GM12878 (cell line): ENCODE measurements at regions not wholly inside any gene's neighbourhood (a gene's known extent, or its start where the extent isn't known, plus 50 kb on each side); places are given as distances from the start of the nearest gene placed in this dataset.

Experiments used
- ATAC-seq: fragments of 200-7000 bp; cut with Tn5 transposase; 3 replicates; pipeline ENCODE4 v1.9.1; 2020; ENCODE audit warnings: mild to moderate bottlenecking, moderate library complexity
- BruUV-seq: library from RNA; stranded (reverse); fragments of 400-500 nt; replicated peaks from 2 replicates; lab custom pipeline; 2021; lab: Mats Ljungman, UMichigan
- CTCF ChIA-PET: fragments of 300-600 bp; sonication (Branson Sonifier 250); formaldehyde crosslinking; extraction: SDS; loops from one replicate; lab custom pipeline; 2021; ENCODE audit warnings: inconsistent platforms; lab: Yijun Ruan, JAX
- POLR2A ChIA-PET: fragments of 350-600 bp; formaldehyde crosslinking; extraction: SDS; loops from one replicate; lab custom pipeline; 2021; ENCODE audit warnings: inconsistent platforms; lab: Charles Lee
- RAD21 ChIA-PET: fragments of 300-600 bp; sonication (Branson Sonifier 250); formaldehyde crosslinking; loops from one replicate; lab custom pipeline; 2023; ENCODE audit warnings: antibody characterized with exemption; ENCODE audit not compliant: unreplicated experiment; lab: Charles Lee
- SMC1A ChIA-PET: fragments of 300-600 bp; sonication (Branson Sonifier 250); formaldehyde crosslinking; loops from one replicate; lab custom pipeline; 2023; ENCODE audit not compliant: unreplicated experiment, uncharacterized antibody; lab: Charles Lee
- DNase-seq: peaks from one replicate; pipeline ENCODE4 v3.0.0-alpha.2; 2011; ENCODE audit warnings: low read depth, low spot score
- FAIRE-seq: peaks from 3 replicates; lab custom pipeline; 2011; peaks lifted over from hg19 to GRCh38; lab: Jason Lieb, UNC
- H2AFZ ChIP-seq: 2 replicates; pipeline ENCODE4 v1.6.0; 2011; ENCODE audit warnings: low read depth, low read length, control low read depth; ENCODE audit not compliant: control insufficient read depth
- H3K27ac ChIP-seq: 2 replicates; pipeline ENCODE4 v1.5.1; 2011; ENCODE audit warnings: control low read depth; ENCODE audit not compliant: control insufficient read depth, insufficient read depth
- H3K27me3 ChIP-seq, 2 experiments: replicated peaks in 1 of 2; 2 replicates each; pipeline versions ENCODE4 v1.6.0 to v1.6.1; 2011; ENCODE audit warnings: low read length in 1 of 2; ENCODE audit not compliant: control insufficient read depth in 2 of 2, insufficient read depth in 2 of 2
- H3K36me3 ChIP-seq, 2 experiments: 2 replicates each; pipeline ENCODE4 v1.5.1; 2011; ENCODE audit warnings: low read length in 1 of 2; ENCODE audit not compliant: control insufficient read depth in 2 of 2, insufficient read depth in 2 of 2
- H3K4me1 ChIP-seq: 2 replicates; pipeline ENCODE4 v1.6.1; 2011; ENCODE audit warnings: mild to moderate bottlenecking, low read length, moderate library complexity, mixed read lengths; ENCODE audit not compliant: control insufficient read depth, insufficient read depth
- H3K4me2 ChIP-seq: 2 replicates; pipeline ENCODE4 v1.6.0; 2011; ENCODE audit warnings: control low read depth; ENCODE audit not compliant: control insufficient read depth, insufficient read depth
- H3K4me3 ChIP-seq: fragments of 200-600 bp; sonication (generic); 2 replicates; pipeline ENCODE4 v1.5.1; 2016
- H3K79me2 ChIP-seq: 2 replicates; pipeline ENCODE4 v1.6.0; 2011; ENCODE audit warnings: low read length; ENCODE audit not compliant: control insufficient read depth, insufficient read depth
- H3K9ac ChIP-seq: 2 replicates; pipeline ENCODE4 v1.8.0; 2011; ENCODE audit warnings: low read length, control low read depth, mixed read lengths; ENCODE audit not compliant: control insufficient read depth, insufficient read depth
- H3K9me3 ChIP-seq: replicated peaks from 3 replicates; pipeline ENCODE4 v1.5.1; 2011; ENCODE audit warnings: mild to moderate bottlenecking, low read length; ENCODE audit not compliant: control insufficient read depth, insufficient read depth
- H4K20me1 ChIP-seq: 2 replicates; pipeline ENCODE4 v1.6.0; 2011; ENCODE audit not compliant: control insufficient read depth, insufficient read depth
- EP300 ChIP-seq, 2 experiments: fragments of 150-350 bp in 1 of 2; IDR thresholded peaks; 2 replicates each; pipeline ENCODE4 v1.6.1; 2011 to 2012; ENCODE audit warnings: low read depth in 2 of 2, low read length in 2 of 2, borderline replicate concordance in 1 of 2, improper control_type of control experiment in 1 of 2, inconsistent platforms in 1 of 2; ENCODE audit not compliant: control insufficient read depth in 1 of 2
- IKZF2 ChIP-seq, 2 experiments: fragments of 450-650 bp; IDR thresholded peaks; 2 replicates each; pipeline ENCODE4 v1.6.1; 2017; ENCODE audit warnings: mild to moderate bottlenecking in 2 of 2, moderate library complexity in 2 of 2
- MYC ChIP-seq: IDR thresholded peaks from 2 replicates; pipeline ENCODE4 v1.6.1; 2011; ENCODE audit warnings: mild to moderate bottlenecking, low read length, moderate library complexity, inconsistent platforms; ENCODE audit not compliant: insufficient read depth, insufficient replicate concordance, insufficient read length, severe bottlenecking
- NFXL1 ChIP-seq: fragments of 450-650 bp; IDR thresholded peaks from 2 replicates; pipeline ENCODE4 v1.6.1; 2017; ENCODE audit warnings: antibody characterized with exemption, mild to moderate bottlenecking, borderline replicate concordance
- NR2F1 ChIP-seq: fragments of 450-650 bp; conservative IDR thresholded peaks from 2 replicates; pipeline ENCODE4 v1.6.1; 2017; ENCODE audit warnings: mild to moderate bottlenecking
- POU2F2 ChIP-seq: IDR thresholded peaks from 3 replicates; pipeline ENCODE4 v1.6.1; 2011; ENCODE audit warnings: low read depth, mild to moderate bottlenecking, low read length, borderline replicate concordance
- TAF1 ChIP-seq: IDR thresholded peaks from 2 replicates; pipeline ENCODE4 v1.6.1; 2011; ENCODE audit warnings: mild to moderate bottlenecking, low read depth, low read length, borderline replicate concordance
- ZNF207 ChIP-seq: fragments of 450-650 bp; IDR thresholded peaks from 2 replicates; pipeline ENCODE4 v1.6.1; 2014; ENCODE audit warnings: antibody characterized with exemption, mild to moderate bottlenecking, borderline replicate concordance
- WGBS: methylation state at CpG from one replicate; pipeline ENCODE4 v1.1.6; 2016; ENCODE audit warnings: low lambda C conversion rate; ENCODE audit not compliant: insufficient replicate concordance, insufficient coverage; ENCODE audit errors: missing lambda C conversion rate; 5-methylcytosine and 5-hydroxymethylcytosine counted together
- in situ Hi-C: fragments of 300-500 bp; cut with MboI; formaldehyde crosslinking; loops from 9 replicates; pipeline ENCODE4 v1.14.3; 2018; ENCODE audit warnings: mixed read lengths
- intact Hi-C: fragments of 100-400 bp; cut with micrococcal nuclease; formaldehyde crosslinking; loops from one replicate; pipeline ENCODE4 v1.14.2; 2022; ENCODE audit not compliant: unreplicated experiment

GRCh38 chr9:92179286-92180001 is 64.2 kb upstream of the SPTLC1 start:
- Histone ChIP-seq H3K4me1 (peaks cover 14% of the 10 kb centered on the region), H3K27me3 (no peaks in the 10 kb centered on the region), H3K36me3 (no peaks in the 10 kb centered on the region), H3K79me2 (no peaks in the 10 kb centered on the region), H3K4me2 (no peak overlapping the region), H4K20me1 (no peaks in the 10 kb centered on the region), H3K4me3 (no peak overlapping the region), H3K27ac (no peak overlapping the region), H3K9me3 (peaks cover 1% of the 10 kb centered on the region), H2AFZ (no peak overlapping the region), H3K9ac (no peak overlapping the region)
- no peak for ATAC-seq
- no peak for DNase-seq
- 41% methylated on average over 11 of the region's 11 CpGs for WGBS
- intact Hi-C loops, result no loop called here
- no TSS peak for BruUV-seq
- ChIA-PET CTCF (interaction anchor here (0.6 to 0.8 kb wide), 2 partner anchors 38 to 677 kb away, joined by 3 read pairs; no protein-coding TSS in a partner anchor), POLR2A (no interaction called here), RAD21 (no interaction called here), SMC1A (no interaction called here)
- in situ Hi-C loops, result no loop called here
- TF ChIP-seq ZNF207 (no peak), IKZF2 (IDR thresholded peaks at IDR 0.05) (no peak), NR2F1 (no peak), POU2F2 (no peak), MYC (no peak), EP300 (IDR thresholded peaks at IDR 0.05; ENCODE audit: borderline replicate concordance in 1 of 2, control insufficient read depth in 1 of 2, low read depth in 2 of 2, low read length in 2 of 2) (no peak), NFXL1 (no peak), TAF1 (no peak)
- FAIRE-seq, result no peak
